ENCODE measurements at regions not wholly inside any gene's neighbourhood (a gene's known extent, or its start where the extent isn't known, plus 50 kb on each side); places are given as distances from the start of the nearest gene placed in this dataset.

DNA sequence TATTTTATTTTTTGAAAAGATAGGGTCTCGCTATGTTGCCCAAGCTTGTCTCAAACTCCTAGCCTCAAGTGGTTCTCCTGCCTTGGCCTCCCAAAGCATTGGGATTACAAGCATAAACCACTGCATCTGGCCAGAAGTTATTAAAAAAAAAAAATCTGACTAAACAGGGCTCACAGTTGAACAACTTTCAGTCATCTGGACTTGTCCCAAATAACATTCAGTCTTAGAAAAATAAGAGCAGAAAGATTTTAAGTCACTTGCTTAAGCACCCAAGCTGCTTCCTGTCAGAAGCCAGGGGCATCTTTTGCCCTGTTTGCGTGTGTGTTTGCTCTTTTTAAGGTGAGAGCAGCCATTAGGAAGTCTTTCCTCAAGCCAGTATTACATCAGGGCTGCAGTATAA, 286.8 kb downstream of the LMO4 start:
- no peak for DNase-seq

DNA sequence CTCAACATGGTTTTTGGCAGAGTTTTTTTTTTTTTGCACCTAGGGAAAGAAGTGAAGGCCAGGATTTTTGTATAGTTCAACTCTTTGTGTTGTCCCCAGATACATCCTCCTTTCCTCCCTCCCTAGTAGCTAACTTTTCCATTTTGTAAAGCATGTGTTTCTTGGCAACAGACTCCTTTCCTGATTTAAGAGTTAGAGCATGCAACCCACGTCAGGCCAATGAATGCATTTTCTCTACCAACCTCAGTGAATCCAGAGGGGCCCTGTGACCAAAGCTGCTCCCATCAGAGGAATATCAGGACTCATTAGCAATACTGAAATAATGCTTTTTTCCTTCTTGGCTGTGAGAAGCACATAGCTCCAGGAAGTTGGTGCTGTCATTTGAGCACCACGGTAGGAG, 287.2 kb downstream of the LMO4 start:
- DNase-seq: no peak

DNA sequence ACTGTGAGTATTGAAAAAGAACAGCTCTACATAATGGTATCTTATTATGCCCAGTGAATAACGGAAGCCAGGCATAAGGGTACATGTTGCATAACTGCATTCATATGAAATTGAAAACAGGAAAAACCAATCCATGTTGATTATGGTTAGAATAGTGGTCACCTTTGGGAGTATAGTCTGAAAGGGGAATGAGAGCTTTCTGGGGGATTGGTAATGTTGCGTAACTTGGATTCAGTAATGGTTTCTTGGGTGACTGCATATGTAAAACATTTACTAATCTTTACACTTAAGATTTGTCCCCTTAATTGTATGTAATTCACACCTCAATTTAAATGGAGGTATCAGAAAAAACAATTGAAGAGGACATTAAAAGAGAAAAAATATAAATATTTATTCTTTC, 292.1 kb downstream of the LMO4 start:
- no peak for DNase-seq

DNA sequence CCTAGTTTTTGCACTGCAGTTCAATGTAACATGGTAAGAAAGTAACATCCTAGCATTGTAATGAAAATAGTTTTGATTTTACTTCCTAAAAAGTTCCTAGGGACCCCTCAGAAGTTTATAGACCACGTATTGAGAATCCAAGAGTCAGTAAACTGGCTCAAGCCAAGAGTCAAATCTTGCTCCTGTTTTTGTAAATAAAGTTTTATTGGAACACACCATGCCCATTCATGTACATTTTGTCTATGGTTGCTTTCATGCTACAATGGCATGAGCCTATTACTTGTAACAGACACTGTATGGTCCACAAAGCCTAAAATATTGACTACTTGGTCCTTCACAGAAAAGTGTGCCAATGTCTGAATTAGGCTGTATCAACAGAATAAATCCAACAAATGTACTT, 301.0 kb downstream of the LMO4 start:
- DNase-seq: no peak

DNA sequence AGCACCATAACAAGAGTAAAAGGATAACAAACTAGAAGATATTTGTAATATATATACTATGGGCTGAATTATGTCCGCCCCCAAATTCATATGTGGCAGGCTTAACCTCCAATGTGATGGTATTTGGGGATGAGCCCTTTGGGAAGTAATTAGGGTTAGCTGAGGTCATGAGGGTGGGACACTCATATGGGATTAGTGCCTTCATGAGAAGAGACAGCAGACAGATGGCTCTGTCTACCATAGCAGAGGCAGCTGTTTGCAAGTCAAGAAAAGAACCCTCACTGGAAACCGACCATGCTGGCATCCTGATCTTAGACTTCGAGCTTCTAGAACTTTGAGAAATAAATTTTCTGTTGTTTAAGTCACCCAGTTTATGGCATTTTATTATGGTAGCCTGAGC, 303.6 kb downstream of the LMO4 start:
- no peak for DNase-seq

DNA sequence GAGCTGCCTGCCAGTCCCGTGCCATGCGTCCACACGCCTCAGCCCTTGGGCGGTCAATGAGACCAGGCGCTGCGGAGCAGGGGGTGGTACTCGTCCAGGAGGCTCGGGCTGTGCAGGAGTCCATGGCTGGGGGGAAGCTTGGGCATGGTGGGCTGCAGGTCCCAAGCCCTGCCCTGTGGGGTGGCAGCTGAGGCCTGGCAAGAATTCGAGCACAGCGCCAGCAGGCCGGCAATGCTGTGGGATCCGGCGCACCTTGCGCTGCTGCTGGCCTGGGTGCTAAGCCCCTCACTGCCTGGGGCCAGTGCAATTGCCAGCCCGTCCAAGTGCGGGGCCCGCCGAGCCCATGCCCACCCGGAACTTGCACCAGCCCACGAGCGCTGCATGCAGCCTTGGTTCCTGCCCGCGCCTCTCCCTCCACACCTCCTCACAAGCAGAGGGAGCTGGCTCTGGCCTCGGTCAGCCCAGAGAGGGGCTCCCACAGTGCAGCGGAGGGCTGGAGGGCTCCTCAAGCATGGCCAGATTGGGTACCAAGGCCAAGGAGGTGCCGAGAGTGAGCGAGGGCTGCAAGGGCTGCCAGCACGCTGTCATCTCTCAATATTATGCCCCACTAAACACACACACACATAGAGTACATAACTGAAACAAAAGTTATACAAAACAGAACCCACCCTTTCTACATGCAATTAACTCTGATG, 307.7 kb downstream of the LMO4 start:
- no peak for DNase-seq

DNA sequence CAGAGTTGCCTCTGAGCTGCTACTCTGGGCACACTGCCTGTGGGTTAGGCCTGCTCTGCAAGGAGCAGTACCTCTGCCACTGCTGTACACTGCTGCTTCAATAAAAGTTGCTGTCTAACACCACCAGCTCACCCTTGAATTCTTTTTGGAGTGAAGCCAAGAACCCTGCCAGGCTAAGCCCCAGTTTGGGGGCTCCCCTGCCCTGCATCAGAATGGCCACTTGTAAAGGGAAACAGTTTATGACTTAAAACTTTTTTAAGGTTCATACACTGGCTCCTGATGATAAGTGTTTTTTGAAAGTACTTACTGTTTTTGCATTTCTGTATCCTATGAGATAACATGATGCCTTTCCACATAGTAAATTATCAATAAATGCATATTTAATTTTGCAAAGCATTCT, 310.0 kb downstream of the LMO4 start:
- no peak for DNase-seq

DNA sequence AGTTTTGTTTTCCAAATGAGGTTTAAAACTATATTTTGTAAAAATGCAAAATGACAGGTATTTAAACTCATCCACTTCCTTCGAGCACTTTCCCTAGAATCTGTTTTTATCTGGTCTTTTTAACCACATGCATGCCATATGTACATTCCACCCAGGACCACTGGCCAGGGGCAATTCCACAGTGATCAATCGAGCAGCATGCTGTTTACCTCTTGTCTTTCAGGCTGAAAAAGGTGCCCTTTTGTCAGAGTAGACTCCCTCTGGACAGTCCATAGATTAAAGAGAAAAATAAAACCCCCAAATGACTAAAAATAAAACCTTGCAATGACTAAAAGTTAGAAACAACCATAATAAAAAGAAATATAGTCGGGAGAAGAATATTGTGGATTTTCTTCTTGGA, 313.3 kb downstream of the LMO4 start:
- no peak for DNase-seq

DNA sequence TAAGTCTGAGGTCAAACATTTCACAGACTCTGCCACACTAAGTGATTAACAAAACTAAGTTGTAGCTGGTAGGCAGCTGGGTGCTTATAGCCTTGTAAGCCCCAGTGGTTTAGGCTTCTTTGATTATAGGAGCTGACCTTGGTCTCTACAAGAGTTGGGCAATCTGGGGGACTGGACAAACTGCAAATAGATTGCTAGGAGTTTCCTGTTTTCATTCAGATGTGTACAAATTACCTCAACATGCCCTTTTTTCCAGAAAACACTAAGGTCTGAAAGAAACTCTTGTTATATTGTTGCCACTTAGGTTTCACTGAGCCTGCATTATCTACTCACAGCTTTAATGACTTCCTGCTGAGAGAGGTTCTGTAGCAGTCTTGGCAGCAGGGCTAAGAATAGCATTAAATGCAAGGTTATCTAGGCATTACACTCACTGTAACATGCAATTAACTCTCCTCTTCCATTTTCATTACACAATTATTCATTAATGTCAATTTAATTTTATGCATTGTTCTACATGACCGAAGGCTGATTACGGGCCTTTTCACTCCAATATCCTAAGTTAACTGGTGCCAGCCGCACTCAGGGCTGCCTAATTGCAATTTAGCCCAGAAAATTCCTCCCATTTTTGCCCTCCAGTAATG, 314.0 kb downstream of the LMO4 start:
- DNase-seq: no peak

DNA sequence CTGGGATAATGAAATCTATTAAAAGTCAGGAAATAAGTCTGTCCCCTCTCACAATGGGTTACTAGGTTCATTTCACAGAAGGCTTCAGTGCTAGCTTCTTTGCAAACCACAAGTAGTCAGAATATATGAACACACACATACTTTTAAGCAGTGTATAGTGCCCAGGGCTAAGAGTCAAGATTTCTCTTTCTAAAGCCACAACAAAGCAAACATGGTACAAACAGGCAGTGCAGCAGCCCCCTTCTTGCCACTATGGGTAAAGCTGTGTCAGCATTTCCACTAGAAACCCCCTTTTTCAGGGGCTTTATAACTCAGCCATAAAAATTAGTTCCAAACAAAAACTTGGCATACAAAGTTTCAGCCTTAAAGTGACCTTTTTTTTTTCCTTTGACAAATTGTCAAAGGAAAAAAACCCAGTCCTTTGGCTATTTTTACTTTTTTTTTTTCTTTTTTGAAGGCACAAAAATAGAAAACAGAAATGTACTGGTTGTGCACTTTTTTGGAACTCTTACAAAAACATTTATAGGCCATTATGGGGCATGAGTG, 315.4 kb downstream of the LMO4 start:
- DNase-seq: no peak

DNA sequence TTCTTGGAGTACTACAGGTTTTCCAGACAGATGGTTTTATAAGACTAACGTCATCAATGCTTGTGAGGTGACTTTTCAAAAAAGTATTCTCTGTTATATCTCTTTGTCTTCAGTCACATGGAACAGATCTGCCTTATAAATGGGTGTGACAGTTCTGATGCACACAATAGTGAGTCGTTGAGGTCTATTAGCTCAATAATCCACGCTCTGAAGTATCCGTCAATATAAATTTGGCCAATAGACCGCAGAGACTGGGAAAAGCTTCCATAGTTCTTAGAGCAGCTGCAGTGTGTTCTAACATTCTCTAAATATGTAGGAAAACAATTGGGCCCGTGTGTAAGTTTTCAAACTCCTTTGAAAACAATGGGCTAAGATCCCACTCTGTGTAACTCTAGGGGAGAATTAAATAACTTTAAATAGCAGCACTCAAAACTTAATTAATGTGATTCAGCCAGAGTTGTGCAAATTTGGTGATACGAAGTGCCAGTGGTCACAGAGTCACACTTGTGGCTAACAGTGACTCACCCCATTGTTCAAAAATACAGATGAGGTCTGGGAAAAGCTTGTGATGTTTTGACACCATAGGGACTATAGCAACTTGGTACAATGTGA, 316.0 kb downstream of the LMO4 start:
- peak in 5 of 51 donors; percentile 0 to 24 (median 6) for DNase-seq

DNA sequence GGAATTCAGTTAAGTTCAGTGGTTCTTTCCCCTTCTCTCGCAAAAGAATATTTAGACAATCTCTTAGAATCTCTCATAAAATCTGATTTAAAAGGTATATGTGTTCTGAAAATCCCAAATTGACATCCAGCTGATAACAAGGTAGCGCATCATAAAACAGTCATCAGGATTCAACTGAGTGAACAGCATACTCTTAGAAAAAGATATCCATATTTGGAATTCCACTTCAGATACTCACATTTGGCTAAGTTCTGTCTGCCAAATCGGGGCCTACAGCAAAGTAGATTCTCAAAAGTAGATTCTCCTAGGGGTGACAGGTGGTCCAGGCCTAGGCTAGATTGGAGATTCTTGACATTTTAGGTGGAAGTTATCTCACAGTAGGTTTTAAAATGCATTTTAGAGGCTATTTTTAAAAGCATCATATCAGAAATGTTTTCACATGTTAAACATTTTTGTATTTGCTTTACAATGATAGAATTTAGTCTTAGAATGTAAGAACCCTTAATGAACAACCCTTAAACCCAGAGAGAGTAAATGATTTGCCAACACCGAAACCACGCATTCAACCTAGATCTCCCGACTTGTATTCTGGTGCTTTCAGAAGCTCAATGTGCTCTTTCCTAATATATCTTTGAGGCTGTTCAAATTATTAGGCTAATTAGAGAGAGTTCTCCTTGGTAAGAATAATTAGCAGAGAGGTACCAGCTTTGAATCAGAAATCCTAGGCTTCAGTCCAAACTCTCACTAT, 318.9 kb downstream of the LMO4 start:
- no peak for DNase-seq

DNA sequence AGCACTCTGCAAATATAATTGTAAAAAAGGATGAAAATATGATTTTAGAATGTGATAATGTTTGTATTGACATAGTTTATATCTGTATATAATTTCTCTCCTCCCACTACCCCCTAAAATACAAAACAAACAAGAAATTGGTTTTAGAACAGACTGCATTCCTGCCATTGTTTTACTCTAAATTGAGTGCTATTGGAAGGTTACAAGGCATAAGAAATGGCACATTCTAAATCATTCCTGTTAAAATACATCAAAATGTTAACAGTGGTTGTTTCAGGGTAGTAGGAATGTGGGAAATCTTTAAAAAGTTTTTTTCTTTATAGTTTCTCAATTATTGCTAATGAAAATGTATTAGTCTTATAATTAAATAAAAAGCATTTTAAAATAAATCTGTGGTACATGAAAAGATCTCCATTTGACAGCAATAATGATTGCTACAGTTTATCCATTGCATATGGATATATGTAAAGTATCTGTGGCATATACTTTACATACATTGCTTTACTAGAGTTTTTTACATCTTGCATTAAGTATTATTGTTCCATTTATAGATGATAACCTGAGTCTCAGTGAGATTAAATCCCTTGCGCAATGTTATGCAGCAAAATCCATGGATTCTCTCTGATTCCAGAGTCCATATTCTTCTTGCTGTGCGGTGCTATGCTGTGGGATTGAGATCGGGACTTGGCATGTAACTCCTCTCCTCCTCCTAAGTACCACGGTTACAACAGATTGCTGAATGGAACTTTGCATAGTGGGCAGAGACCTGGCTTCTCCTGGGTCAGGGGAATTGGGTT, 319.8 kb downstream of the LMO4 start:
- DNase-seq: no peak

DNA sequence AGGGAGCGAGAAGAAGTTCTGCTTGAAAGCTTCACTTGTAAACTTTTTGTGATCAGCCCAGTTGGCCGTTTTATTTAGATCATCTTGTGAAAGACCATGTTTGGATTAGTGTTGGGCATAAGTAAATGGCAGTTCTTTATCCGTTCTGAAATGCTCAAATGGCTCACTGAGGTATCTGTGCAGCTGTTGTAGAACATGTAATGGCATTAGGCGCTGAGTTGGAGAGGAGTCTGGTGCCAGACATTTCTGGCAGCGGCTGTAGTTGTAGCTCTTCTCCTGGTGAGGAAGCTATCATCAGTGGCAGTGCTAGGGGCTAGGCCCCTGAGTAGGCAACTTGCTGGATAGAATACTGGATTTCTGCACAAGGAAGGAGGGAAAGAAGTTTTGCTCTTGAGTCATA, 321.6 kb downstream of the LMO4 start:
- DNase-seq: no peak

DNA sequence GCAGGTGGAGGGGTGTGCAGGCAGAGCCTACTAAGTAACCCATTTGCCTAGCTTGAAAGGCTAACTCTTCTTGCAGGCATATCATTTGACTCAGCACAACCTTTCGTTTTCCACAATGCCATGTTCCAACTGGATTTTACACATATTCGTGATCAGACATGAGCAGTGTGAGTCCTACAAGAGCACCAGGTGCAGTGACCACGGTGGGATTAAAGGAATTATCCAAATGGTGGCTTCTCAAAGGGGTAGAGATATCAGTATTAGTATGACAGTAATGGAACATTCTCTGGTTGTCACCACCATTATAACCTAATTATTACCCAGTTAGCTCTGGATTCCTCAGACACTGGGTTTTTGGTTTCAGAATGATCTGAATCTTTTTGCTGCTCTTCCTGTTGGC, 323.5 kb downstream of the LMO4 start:
- no peak for DNase-seq

DNA sequence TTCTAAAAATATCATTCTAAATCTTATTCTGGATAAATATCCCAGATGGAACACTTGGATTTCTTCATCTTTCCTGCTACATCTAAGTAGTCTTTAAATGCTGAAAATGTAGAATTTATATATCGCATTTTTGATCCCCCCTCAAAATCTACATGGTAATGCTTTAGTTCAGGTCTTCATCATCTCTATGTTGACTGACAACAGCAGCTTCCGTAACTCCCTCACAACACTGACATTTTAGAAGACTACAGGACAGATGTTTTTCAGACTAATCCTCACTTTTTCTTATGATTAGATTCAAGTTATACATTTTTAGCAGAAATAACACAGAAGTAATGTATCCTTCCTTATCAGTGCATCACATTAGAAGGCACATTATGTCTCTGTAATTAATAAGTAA, 336.5 kb downstream of the LMO4 start:
- no peak for DNase-seq

DNA sequence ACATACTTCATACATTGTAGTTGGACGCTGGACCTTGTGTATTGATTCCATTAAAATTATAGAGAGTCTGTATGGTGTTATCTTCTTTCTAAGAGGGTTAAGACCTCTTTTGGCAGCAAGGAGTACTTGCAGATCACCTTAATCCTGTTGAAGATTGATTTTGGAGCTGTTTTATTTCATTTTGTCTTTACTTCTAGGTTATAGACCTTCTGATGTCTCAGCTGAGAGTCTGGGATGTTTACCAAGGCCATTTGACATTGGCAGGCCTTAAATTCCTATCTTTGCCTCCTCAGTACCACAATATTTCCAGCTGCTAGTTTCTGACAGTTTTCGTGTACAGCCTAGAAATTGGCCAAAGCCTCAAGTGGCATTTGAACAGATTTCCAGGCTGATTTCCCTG, 338.0 kb downstream of the LMO4 start:
- DNase-seq: no peak

DNA sequence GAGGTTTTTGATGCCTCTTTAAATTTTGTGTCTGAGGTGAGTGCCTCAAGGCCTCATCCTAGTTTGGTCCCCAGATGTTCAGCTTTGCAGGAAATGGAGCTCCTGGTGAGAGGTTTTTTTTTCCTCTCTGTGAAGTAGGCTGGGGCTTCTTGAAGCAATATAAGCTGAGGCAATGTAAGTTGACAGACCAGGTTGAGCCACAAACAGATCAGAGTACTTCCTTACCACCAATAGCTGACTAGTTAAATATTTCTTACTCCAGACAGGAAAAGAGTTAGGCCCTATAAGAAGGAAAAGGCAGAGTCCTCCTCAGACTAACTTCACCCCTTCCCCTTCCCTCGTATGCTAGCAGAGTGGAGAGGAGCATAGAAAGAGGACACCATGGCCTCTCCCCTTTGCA, 341.0 kb downstream of the LMO4 start:
- DNase-seq: no peak

DNA sequence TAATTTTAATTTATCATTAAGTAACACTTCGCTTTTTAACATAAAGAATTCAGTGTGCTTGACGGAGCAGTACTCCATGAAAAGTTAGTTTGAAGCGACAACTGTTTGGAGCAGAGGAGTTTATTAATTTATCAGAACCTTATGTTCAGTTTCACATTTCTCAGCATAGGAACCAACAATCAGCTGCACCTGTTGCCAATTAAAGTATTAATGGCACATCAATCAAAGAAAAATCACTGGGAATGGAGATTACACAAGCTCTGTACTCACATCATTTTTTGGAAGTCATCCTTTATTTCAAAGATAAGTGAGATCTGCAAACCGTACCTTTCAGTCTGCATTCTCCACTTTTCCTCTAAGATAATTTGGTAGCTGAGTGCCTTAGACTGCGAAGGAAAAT, 344.6 kb downstream of the LMO4 start:
- DNase-seq: no peak

DNA sequence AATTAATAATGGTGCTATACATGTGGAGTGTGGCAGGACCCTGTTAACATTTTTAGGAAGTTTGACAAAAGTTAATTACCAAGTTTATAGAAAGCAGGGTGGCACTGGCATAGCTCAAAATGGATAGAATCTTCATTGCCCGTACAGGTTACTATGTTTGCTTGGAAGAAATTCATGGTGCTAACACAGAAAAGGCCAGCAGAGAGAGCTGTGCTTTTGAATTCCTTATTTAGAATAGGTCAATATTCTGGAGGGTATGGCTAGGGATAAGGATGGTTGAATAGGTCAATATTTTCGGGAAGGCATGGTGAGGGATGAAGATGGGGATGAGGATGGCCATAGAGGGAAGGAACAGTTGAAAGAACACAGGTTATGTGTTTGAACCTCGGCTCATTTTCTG, 345.1 kb downstream of the LMO4 start:
- no peak for DNase-seq

DNA sequence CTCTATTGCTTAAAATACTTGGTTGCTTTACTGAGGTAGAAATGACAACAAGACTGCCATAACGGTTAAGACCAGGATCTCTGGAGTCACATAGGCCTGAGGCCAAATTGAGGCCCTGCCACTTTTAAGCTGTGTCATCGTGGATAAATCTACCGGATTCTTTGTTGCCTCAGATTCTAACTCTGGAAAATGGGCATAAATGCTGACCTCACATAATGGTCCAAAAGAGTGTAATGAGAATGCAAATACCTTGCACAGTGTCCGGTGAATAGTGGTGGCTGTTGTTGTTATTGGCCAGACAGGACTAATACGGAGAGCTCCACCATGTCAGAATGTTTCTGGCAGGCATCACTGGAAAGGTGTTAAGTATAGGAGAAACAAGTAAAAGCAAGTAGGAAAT, 346.1 kb downstream of the LMO4 start:
- DNase-seq: no peak
